ENCODE measurements at regions not wholly inside any gene's neighbourhood (a gene's known extent, or its start where the extent isn't known, plus 50 kb on each side); places are given as distances from the start of the nearest gene placed in this dataset.

GRCh38 chr21:23694390-23694789 is 1912.9 kb downstream of the MRPL39 start:
- TF ChIP-seq RAD21 (IDR thresholded peaks at IDR 0.05; ENCODE audit: low read depth) (0 out of 2 replicates have a peak, but pooled peaks have one; percentile 2), EGR1 (IDR thresholded peaks at IDR 0.05) (no peak), TCF12 (IDR thresholded peaks at IDR 0.05; ENCODE audit: low read depth) (no peak), CEBPB (IDR thresholded peaks at IDR 0.05) (no peak), YY1 (IDR thresholded peaks at IDR 0.05; ENCODE audit: low read depth) (no peak), MAX (IDR thresholded peaks at IDR 0.05) (no peak), TAF1 (IDR thresholded peaks at IDR 0.05; ENCODE audit: low read depth) (no peak), EP300 (IDR thresholded peaks at IDR 0.05; ENCODE audit: borderline replicate concordance) (no peak), REST (IDR thresholded peaks at IDR 0.05; ENCODE audit: low read depth) (no peak), USF1 (IDR thresholded peaks at IDR 0.05) (no peak), NFIC (IDR thresholded peaks at IDR 0.05) (no peak), CREB1 (IDR thresholded peaks at IDR 0.05; ENCODE audit: low read depth) (no peak)
